Midbrain (tissue), 1 donor: ENCODE measurements at regions not wholly inside any gene's neighbourhood (a gene's known extent, or its start where the extent isn't known, plus 50 kb on each side); places are given as distances from the start of the nearest gene placed in this dataset.
"Not testable (repeated sequence)": the region's sequence is repeated elsewhere in the genome, so short reads cannot be mapped to it uniquely, and the experiment has no call there.

Experiments
- DNase-seq: peaks from one replicate; lab custom pipeline; 2025; lab: John Stamatoyannopoulos, UW

DNA sequence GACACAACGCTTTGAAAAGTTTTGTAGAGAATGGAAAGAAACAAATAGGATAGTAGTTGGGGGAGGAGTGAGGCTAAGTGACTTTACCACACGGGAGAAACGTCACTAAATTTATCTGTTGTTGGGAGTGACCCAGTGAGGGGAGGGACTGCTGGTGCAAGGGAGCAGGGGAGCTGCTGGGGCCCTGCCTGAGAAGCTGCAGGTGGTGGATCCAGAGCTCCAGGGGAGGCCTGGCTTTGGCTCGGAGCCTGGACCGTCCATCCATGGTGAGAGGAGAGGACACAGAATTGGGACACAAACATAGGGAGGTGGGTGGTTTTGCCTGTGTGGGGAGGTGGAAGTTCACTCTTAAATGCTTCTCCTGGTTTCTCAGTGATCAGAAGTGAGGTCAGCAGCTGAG, 107.6 kb downstream of the GOSR1 start:
- DNase-seq: no peak

DNA sequence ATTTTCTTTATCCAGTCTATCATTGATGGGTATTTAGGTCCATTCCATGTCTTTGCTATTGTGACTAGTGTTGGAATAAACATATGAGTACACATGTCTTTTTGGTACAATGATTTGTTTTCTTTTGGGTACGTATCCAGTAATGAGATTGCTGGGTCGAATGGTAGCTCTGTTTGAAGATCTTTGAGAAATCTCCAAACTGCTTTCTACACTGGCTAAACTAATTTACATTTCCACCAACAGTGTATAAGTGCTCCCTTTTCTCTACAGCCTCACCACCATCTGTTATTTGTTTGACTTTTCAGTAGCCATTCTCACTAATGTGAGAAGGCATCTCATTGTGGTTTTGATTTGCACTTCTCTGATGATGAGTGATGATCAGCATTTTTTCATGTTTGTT, 103.7 kb downstream of the GOSR1 start:
- no peak for DNase-seq

DNA sequence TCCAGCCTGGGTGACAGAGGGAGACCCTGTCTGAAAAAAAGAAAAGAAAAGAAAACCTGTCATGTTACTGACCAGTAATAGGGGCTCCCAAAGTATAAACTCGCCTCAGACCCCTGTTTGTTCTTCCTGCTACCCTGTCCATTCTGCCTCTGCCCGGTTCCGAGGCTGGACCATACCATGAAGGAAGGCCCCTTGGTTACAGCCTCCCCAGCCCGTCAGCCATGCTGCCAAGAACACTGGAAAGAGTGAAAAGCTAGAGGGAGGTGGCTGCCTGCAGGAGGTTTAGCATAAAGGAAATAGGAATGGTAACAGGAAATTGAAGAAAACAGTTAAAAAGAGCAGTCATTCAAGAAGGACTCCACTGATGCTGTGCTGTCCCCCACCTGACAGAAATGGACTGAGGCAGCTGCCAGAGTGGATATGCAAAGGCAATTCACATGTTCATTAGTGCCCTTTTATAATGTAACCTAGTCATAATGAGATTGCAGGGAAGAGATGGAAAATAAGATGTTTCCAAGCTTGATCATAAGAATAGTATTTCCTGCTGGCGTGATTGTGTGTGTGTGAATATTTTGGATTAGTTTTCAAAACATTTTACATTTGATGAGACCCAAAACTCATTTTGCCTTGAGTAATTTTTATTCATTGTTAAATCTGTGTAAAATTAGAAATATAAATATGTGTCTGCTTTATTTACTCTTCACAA, 102.6 kb downstream of the GOSR1 start:
- DNase-seq: no peak

DNA sequence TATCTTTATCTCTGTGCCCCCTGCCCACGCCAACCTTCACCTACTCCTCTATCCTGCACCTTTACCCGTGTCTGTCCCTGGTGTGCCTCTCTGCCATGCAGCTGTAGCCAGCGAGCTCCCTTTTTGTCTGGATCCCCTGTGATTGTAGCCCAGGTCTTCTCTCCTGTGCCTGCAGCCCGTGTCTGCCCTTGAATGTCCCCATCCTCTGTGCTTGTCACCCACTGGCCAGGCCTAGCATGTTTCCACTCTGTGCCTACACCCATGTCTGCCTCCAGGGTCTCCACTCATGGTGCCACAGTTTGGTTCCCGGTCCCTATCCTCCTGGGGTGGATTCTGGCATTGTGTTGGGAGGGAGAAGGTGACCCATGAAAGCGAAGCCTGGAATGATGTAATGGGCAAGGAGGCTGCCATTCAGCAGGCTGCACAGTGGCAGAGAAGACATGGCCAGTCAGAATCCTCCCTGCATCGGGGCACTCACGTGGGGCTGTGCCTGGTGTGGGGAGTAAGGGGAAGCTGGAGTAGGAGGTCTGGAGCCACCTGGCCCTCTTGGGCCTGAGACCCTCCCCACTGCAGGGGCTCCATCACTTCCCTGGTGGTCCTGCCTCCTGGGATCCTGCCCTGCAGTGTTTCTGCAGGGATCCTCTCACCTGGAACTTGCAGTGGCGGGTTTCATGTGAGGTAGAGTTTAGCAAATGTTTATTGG, 101.0 kb downstream of the GOSR1 start:
- not testable (repeated sequence) for DNase-seq
